GDM1 (cell line): ENCODE measurements at regions not wholly inside any gene's neighbourhood (a gene's known extent, or its start where the extent isn't known, plus 50 kb on each side); places are given as distances from the start of the nearest gene placed in this dataset.
"Not testable (repeated sequence)": the region's sequence is repeated elsewhere in the genome, so short reads cannot be mapped to it uniquely, and the experiment has no call there.

Experiments
- DNase-seq: peaks from one replicate; lab custom pipeline; 2025; lab: John Stamatoyannopoulos, UW

DNA sequence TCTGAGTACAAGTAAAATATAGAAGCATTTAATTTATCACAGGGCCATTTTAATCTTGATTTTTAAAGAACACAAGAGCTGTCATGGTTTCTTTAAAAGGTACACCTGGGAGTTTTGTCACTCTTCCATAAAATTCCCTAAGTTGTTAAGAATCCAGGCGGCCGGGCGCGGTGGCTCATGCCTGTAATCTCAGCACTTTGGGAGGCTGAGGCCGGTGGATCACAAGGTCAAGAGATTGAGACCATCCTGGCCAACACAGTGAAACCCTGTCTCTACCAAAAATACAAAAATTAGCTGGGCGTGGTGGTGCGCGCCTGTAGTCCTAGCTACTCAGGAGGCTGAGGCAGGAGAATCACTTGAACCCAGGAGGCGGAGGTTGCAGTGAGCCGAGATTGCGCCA, 278.3 kb downstream of the PCDH17 start:
- DNase-seq: not testable (repeated sequence)

DNA sequence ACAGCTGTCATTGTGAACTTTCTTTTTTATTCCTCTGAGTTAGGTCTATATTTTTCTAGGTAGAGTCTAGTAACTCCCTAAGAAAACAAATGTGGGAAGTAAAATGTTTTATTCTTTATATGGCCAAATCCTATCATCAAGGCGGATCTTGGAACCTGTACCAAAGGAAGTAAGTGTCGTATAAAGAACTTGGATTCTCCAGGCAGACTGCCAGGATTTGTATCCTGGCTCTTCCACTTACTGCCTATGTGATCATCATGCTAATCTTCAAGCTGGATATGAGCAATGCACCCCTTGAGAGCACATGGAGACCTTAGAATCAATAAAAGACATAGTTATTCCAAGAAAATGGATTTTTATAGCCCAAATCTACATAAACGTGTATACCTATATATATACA, 286.5 kb downstream of the PCDH17 start:
- no peak for DNase-seq

DNA sequence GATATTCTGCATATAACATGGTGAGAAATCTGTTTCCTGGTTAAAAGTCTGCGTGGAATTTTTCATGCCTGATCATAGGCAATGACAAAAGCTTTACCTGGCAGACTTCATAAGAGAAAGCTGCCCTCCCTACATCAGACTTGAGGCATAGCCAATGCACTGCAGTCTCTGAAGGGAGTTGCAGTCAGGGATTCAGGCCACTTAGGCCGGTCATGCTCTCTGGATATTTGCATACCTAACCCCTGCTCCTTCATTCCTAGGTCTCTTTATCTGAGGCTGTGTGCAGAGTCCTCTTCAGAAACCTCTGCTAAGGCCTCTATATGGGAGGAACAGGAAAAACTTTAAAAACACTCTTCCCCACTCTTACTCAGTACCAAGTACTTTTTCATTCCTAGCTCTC, 287.4 kb downstream of the PCDH17 start:
- DNase-seq: no peak

DNA sequence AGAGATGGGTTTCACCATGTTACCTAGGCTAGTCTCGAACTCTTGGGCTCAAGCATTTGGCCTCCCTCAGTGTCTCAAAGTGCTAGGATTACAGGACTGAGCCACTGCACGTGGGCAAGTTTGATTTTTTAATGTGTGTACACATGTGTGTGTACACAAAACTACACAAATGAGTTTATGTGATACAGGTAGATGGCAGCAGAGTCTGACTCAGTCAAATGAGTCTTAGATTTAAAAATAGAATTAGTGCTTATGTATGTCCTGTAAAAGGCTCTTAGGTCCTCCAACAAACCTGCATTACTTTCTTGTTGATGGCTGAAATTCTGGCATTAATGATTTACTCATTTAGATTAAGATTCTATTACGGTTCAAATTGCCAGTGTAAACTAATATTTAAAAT, 293.7 kb downstream of the PCDH17 start:
- no peak for DNase-seq

DNA sequence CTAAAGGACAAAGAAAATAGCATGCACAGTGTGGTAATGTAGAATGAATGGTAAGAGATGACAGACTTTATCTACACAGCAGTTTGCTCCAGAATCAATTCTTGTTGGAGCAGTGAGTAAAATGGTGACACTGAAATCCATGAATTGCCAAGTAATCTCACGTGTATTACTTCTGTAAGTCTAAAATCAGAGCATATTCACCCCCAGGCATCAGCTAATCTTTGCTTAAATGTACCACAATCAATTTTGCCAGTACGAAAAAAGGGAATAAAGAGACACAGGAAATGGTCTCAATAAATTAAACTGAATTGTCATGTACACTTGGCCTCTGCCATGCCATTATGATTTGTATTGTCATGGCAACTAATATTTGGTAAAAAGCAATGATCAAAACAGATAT, 294.2 kb downstream of the PCDH17 start:
- no peak for DNase-seq

DNA sequence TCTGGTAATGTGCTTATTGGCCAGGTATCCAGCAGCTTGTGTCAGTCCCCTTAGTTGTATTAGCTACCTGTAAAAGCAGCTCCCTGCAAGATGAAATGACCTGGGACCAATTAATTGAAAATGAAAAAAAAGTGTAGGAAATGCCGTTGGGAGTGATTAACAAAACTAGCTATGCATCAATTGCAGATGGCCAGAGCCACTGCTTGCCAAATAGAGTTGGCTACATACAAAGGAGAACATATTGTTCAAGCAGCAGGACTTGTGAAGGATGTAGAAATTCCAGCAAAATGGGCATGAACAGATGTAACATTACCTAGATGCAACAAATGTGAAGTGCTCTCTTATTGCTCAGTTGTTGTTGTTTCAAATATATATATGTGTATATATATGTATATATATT, 300.5 kb downstream of the PCDH17 start:
- DNase-seq: no peak

DNA sequence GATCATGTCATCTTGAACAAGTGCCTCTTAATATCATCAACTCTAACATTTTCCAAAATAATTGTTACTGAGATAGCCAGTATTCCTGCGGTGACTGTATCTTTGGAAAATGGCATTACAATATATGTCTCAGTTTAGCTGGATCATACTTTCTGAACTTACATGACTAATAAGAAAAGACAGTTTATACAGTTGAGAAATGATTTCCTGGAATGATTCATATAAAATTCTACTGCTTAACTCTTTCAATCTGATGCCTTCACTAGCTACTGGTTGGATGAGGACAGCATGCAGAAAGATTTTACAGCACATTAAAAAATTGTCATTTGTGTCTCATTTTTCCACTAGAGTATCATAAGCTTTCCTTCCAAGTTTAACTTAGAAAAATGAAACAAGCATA, 302.1 kb downstream of the PCDH17 start:
- no peak for DNase-seq

DNA sequence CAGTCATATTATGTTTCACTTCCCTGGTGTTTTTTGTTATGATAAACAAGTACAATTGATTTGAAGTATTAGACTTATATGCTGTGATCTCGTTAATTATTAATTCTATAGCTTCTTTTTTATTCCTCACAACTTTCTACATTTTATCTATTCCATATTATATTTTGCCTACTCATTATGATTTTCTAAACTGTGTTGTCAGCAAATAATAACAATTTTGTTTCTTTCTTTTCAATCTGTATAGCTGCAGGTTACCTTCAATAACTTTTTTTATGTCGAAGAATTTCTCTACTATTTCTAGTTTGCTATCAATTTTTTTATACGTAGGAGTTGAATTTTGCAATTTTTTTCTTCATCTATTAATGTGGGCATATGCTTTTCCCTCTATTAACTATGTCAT, 304.4 kb downstream of the PCDH17 start:
- no peak for DNase-seq

DNA sequence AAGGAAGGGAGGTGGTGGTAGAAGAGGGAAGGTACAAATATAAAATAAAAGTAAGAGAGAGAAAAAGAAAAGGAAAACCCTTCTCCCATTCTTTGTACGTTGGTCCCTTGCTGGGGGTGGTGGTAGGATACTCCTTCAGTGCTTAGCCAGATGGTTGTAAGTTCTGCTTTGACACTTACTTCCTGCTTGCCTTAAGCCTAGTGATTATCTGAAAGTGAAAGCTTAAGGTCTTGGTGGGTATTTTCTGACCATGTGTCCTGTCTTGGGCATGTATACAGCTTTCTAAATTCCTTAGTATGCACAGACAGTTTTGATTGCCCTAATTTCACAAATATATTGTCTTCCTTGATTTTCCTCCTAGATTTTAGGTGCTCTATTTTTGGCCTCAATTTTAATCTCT, 314.8 kb downstream of the PCDH17 start:
- DNase-seq: no peak

DNA sequence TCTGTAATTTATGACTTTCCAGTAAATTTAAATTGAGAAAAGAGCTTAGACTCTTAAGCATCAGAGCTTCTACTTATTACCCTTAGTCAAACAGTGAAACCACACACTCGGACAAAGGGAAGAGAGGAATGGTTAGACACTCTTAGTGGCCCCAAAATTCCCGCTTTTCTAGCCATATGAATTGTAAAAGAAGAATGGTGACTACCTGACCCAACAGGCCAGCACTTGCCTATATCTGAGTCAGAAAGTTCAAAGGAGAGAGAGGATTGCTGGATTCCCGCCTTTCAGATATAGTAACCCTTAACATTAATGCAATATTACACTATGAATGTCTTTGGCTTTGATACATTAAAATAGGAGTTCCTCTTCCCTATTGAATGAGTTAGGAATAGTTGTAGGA, 317.3 kb downstream of the PCDH17 start:
- DNase-seq: no peak

DNA sequence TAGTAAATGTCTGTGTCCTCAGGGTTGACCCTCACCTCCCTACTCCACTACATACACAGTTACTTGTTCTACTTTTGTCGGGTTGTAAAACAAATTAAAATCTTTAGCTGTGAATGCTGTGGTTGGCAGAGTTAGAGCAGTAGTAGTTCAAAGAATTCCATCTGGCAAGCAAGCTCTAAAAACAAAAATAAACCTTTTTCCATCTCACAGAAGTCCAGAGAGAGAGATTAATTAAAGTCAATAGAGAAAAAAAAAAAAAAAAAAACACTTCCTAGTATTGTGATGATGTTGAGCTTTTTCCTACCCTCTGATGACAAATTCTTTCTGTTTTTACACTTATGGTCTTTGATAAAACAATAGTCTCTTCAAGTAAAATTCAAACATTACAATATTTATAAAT, 338.4 kb downstream of the PCDH17 start:
- no peak for DNase-seq

DNA sequence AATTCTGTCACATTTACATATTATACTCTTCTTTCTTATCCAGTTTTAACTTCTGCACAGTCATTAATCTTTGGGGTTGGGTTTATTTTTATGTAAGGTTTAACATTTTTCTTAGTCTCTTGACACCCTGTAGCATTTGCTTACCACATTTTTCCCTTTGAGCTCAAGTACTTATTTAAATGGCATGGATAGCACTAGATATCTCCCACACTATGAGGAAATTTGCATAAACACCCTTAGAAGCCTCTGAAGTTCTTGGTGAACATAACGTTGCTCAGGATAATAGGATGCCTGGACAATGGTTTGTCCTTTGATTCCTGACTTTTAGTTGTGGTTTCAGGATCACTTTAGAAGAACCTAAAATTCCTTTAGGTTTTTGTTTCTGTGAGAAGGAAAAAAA, 338.9 kb downstream of the PCDH17 start:
- DNase-seq: no peak

DNA sequence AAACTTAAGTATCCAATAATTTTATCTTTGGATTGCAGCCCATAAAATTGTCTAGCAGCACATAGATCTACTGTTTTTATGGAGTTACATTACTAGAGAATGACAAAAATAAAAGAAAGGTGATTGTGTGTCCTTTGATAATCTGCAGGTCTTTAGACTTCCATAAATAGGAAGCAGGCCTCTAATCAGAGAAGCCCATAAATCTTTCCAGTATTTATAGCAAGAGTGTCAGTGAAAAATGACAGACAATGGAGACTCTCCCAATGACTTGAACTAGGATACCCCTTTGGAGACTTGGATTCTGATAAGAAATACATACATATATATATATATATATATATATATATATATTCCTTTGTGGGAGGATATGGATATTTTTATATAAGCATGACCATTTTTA, 351.2 kb downstream of the PCDH17 start:
- no peak for DNase-seq

DNA sequence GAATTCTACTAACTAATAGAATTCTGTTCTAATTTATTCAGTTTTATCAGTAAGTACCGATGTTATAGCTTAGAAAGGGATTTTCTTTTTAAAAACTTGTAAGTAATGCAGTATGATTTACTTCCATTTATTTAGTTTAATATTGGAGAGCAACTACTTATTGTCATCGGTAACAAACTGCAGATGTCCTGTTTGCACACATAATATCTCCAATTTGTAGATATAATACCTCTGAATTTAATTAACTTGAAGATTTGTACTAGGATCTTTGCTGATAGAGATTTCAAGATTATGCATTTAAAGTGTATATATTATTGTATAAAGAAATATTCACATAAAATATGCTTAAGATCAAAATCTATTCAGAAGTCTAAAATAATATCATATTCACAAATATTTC, 356.7 kb downstream of the PCDH17 start:
- DNase-seq: no peak

DNA sequence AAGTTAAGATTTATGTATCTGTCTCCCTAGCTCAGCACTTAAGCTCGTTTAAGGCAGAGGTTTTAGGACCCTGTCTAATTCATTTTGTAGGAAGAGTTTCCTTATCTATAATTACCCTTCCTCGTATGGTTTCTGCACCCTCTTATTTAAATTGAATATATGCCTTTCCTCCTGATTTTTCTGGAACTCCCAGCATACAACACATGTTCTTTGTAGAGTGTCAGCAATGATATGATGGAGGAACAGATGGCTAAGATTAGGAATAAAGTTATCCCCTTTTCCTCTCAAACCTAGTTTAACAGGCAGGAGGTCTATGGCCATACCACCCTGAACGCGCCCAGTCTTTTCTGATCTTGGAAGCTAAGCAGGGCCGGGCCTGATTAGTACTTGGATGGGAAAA, 359.5 kb downstream of the PCDH17 start:
- no peak for DNase-seq

DNA sequence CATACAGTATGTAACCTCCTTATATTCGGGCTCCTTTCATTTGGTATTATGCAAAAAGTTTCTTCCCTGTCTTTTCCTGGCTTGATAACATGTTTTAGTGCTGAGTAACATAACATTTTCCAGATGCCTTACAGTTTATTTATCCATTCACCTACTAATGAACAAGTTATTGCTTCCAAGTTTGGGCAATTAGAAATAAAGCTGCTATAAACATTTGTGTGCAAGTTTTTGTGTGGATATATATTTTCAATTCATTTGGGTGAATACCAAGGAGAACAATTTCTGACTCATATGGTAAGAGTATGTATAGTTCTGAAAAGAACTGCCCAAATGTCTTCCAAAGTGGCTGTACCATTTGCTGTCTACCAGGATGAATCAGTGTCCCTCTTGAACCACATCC, 360.9 kb downstream of the PCDH17 start:
- DNase-seq: no peak

DNA sequence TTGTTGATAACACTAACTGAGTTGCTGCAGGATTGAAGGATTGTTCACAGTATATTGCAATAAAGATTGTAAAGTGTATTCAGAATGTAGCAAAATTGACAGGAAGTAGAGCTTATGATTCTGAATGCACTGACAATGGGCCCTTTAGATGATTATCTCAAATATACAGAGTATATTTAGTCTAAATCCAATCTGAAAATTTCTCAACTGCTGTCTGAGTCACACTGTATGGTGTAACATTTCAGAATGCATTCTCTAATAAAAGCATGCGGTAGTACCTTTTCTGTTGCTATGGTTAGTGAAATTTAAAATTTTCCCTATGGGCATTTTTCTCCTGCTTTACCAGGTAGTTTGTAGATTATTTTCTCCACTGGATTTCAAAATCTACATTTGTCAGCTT, 365.2 kb downstream of the PCDH17 start:
- no peak for DNase-seq

DNA sequence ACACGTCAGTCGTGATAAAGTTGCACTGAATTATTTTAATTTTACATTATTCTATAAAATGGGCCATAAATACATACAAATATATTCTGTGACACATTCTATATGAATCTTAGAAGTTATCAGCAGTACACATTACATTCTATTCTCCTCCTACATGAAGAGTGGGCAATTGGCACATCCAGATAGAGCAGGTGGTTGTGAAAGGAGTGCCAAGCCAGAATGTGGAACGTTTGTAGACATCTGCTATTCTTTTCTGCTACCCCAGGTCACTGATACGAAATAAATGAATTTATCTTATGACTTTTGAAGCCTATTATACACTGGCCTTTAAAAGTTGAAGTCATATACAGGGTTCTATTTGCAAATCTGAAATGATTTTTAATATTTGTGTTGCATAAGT, 373.2 kb downstream of the PCDH17 start:
- no peak for DNase-seq

DNA sequence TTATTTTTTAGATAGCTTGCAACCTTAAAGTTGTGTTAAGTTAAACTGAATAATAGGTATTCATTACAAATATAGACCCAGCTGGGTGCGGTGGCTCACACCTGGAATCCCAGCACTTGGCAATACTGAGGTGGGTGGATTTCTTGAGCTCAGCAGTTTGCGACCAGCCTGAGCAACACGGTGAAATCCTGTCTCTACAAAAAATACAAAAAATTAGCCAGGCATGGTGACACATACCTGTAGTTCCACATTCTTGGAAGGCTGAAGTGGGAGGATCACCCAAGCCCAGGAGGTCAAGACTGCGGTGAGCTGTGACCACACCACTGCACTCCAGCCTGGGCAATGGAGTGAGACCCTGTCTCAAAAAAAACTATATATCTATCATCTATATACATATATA, 386.5 kb downstream of the PCDH17 start:
- no peak for DNase-seq

DNA sequence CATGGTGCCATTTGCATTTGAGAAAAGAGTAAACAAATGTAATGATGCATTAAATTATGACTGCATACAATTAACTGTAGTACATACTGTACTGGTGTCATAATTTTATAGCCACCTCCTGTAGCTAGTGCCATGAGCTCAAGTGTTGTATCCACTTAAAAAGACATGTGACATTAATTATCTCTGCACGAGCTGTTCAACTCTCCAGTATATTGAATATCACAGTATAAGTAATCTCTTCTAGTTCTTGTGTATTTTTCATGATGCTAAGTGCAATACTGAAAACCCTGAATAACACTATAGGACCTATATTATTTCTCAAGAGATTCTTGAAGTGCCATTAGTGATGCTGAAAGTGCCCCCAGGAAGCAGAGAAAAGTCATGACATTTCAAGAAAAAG, 387.3 kb downstream of the PCDH17 start:
- DNase-seq: no peak

DNA sequence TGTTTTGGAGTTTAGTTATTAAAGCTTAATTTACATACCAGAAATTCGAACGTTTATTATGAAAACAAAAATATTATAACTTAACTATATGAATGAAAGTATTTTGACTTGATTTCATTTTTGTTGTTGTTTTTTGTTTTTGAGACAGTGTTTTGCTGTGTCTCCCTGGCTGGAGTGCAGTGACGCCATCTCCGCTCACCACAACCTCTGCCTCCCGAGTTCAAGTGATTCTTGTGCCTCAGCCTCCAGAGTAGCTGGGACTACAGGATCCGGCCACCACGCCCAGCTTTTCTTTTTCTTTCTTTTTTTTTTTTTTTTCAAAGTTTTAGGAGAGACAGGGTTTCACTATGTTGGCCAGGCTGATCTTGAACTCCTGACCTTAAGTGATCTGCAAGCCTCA, 392.6 kb downstream of the PCDH17 start:
- no peak for DNase-seq

DNA sequence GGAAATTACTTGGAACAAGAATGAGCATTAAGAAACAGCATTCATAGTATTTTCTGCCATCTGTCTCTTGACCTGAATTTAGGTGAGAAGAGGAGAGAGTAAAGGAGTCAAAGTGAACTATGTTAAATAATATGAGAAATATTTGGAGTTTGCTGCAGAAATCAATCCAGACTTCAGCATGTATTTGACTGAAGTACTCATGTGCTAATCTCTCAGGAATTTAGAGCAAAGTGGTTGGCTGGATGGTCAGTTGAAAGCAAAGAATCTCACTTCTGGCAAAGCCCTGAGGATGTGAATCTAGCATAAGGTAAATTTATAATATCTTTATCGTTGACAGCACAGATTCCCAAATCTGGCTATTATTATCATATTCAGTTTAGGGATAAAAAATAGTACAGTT, 394.3 kb downstream of the PCDH17 start:
- no peak for DNase-seq

DNA sequence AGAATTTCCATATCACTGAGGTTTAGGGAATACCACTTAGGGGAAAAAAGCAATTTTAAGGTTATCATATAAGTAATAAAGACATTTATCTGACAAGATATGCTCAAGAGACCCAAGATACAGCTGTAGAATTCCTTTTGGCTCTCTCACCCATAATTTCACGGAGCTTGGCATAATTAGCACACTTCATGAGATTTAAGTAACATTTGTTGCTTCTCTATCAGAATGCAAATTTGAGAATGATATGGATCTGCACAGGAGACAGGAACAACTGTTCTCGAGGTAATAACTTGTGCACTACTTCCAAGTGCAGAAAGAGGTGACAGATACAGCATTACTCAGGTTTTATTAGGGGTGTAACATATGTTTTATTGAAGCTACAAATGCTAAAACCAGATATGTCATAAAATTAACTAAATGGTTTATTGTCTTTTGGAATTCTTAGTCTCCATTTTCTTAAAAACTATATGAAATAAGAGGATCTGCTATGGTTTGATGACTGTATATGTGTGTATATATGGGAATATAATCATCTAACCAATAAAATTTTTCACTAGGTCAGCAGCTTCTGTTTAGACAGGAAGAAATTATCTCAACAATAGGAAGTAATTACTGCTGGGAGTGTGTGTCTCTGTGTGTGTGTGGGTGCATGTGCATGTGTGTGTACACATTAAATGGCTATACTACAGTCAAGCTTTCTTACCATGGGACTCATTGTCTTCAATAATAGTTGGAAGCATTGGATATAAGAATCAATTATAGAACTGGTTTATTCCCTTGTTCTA, 401.3 kb downstream of the PCDH17 start:
- no peak for DNase-seq

DNA sequence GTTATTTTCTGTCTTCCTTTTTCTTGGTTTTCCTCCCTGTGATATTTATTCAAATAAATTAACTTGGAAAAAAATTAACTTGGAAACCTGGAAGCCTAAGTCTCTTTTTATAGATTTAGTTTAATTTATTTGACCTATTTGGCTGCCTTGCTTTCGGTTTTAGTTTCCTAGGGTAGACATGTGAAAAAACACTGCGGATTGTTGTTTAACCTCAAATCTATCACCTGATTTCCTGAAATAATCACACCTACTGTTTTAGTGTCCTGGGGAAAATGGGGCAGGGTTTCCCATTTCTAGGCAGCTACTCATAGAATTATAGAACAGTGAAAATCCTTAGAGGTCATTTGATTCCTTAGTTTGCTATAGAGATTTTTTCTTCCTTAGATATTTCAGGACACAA, 412.4 kb downstream of the PCDH17 start:
- DNase-seq: no peak

DNA sequence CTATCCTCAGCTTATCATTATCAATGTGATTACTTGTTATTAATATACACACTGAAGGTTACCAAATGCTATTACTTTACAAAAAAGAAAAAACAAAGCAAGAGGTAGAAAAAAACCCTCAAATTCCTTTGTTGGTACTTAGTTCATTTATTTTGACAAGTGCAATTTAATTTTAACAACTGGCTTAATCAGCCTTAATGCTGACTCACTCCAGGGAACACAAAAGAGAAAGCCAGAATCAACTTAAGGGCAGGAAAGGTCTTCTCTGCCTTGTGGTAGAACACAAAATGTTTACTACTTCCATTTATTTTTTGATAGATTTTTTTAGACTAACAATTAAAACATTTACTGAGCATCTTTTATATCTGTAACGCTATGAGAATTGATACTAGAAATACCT, 417.1 kb downstream of the PCDH17 start:
- no peak for DNase-seq
